C1 segment of cervical spinal cord (tissue), 14 donors: ENCODE measurements at regions not wholly inside any gene's neighbourhood (a gene's known extent, or its start where the extent isn't known, plus 50 kb on each side); places are given as distances from the start of the nearest gene placed in this dataset.
A peak's percentile ranks its signal among the peaks of the same experiment; 100 is the strongest.

Experiments
- DNase-seq, 14 donors: peaks; one replicate each; lab custom pipeline; 2025; lab: John Stamatoyannopoulos, UW

- no peak for DNase-seq
Measured at GRCh38 chr20:50298554-50299324, 108.1 kb downstream of the CEBPB start.

- no peak for DNase-seq
Measured at GRCh38 chr20:50299325-50299629, 108.6 kb downstream of the CEBPB start.

GRCh38 chr20:50301165-50301564 lies 110.5 kb downstream of the CEBPB start:
- no peak for DNase-seq

GRCh38 chr20:50301712-50302111 lies 111.1 kb downstream of the CEBPB start:
- DNase-seq = no peak

GRCh38 chr20:50302341-50303057 lies 111.9 kb downstream of the CEBPB start:
- DNase-seq = no peak

GRCh38 chr20:50303573-50304500 lies 113.2 kb downstream of the CEBPB start:
- DNase-seq = peak in 4 of 14 donors; percentile 7 to 33 (median 14)

- DNase-seq = no peak
Measured at GRCh38 chr20:50304501-50304856, 113.8 kb downstream of the CEBPB start.

- DNase-seq = no peak
Measured at GRCh38 chr20:50304923-50305635, 114.4 kb downstream of the CEBPB start.

- DNase-seq = no peak
Measured at GRCh38 chr20:50305636-50306477, 115.2 kb downstream of the CEBPB start.

GRCh38 chr20:50306478-50307423 lies 116.1 kb downstream of the CEBPB start:
- no peak for DNase-seq

GRCh38 chr20:50308166-50308512 lies 117.5 kb downstream of the CEBPB start:
- DNase-seq = no peak

GRCh38 chr20:50308513-50309279 lies 118.1 kb downstream of the CEBPB start:
- peak in 12 of 14 donors; percentile 13 to 87 (median 64) for DNase-seq

GRCh38 chr20:50309280-50309763 lies 118.7 kb downstream of the CEBPB start:
- no peak for DNase-seq

GRCh38 chr20:50309764-50310672 lies 119.4 kb downstream of the CEBPB start:
- DNase-seq = no peak

GRCh38 chr20:50310673-50311051 lies 120.0 kb downstream of the CEBPB start:
- DNase-seq = no peak

GRCh38 chr20:50311308-50312001 lies 120.8 kb downstream of the CEBPB start:
- no peak for DNase-seq
